MM.1S (cell line): ENCODE measurements at regions not wholly inside any gene's neighbourhood (a gene's known extent, or its start where the extent isn't known, plus 50 kb on each side); places are given as distances from the start of the nearest gene placed in this dataset.

Source experiments
- DNase-seq: peaks from one replicate; pipeline ENCODE4 v3.0.0-alpha.2; 2015
- H2AFZ ChIP-seq: fragments of 300-600 bp; sonication (generic); 2 replicates; pipeline ENCODE4 v1.6.0; 2016; ENCODE audit warnings: antibody characterized with exemption, low read length
- H3F3A ChIP-seq: fragments of 300-600 bp; sonication (generic); 2 replicates; pipeline ENCODE4 v1.6.1; 2016; ENCODE audit warnings: mild to moderate bottlenecking, antibody characterized with exemption, low read length, moderate library complexity, mixed read lengths; ENCODE audit not compliant: insufficient read depth
- H3K27ac ChIP-seq: fragments of 300-600 bp; sonication (generic); 2 replicates; pipeline ENCODE4 v1.5.1; 2016; ENCODE audit warnings: mild to moderate bottlenecking, low read length
- H3K27me3 ChIP-seq: fragments of 300-600 bp; sonication (generic); replicated peaks from 2 replicates; pipeline ENCODE4 v1.6.0; 2016; ENCODE audit warnings: low read length; ENCODE audit not compliant: insufficient read depth
- H3K36me3 ChIP-seq: fragments of 300-600 bp; sonication (generic); replicated peaks from 2 replicates; pipeline ENCODE4 v1.6.1; 2016; ENCODE audit warnings: mild to moderate bottlenecking, low read length, mixed read lengths; ENCODE audit not compliant: insufficient read depth
- H3K4me1 ChIP-seq: fragments of 300-600 bp; sonication (generic); 2 replicates; pipeline ENCODE4 v1.6.1; 2016; ENCODE audit warnings: low read length, mixed read lengths
- H3K4me2 ChIP-seq: fragments of 300-600 bp; sonication (generic); 2 replicates; pipeline ENCODE4 v1.6.0; 2016; ENCODE audit warnings: low read depth, low read length
- H3K4me3 ChIP-seq: fragments of 300-600 bp; sonication (generic); 2 replicates; pipeline ENCODE4 v1.5.1; 2016; ENCODE audit warnings: low read length, mixed read lengths
- H3K79me2 ChIP-seq: fragments of 300-600 bp; sonication (generic); 2 replicates; pipeline ENCODE4 v1.6.1; 2016; ENCODE audit warnings: mixed run types, low read length, mixed read lengths
- H3K9ac ChIP-seq: fragments of 300-600 bp; sonication (generic); 2 replicates; pipeline ENCODE4 v1.6.1; 2016; ENCODE audit warnings: low read length, mixed read lengths
- H3K9me2 ChIP-seq: fragments of 300-600 bp; sonication (generic); replicated peaks from 2 replicates; pipeline ENCODE4 v1.6.1; 2016; ENCODE audit warnings: mild to moderate bottlenecking, low read length, mixed read lengths; ENCODE audit not compliant: insufficient read depth
- H3K9me3 ChIP-seq: fragments of 300-600 bp; sonication (generic); replicated peaks from 2 replicates; pipeline ENCODE4 v1.6.1; 2016; ENCODE audit warnings: mild to moderate bottlenecking, low read length, mixed read lengths; ENCODE audit not compliant: insufficient read depth
- H4K20me1 ChIP-seq: fragments of 300-600 bp; sonication (generic); 2 replicates; pipeline ENCODE4 v1.6.1; 2016; ENCODE audit warnings: mild to moderate bottlenecking, low read length, moderate library complexity, mixed read lengths; ENCODE audit not compliant: insufficient read depth
- EZH2 ChIP-seq: fragments of 300-600 bp; sonication (generic); optimal IDR thresholded peaks from 2 replicates; pipeline ENCODE3; 2017; ENCODE audit warnings: low read depth, mild to moderate bottlenecking, antibody characterized with exemption, low read length, mixed read lengths
- EZH2phosphoT487 ChIP-seq: fragments of 300-600 bp; sonication (generic); IDR thresholded peaks from 2 replicates; pipeline ENCODE4 v1.6.1; 2018; ENCODE audit warnings: antibody characterized with exemption, low read length
- TF ChIP-seq, protein P1 (sequence below): fragments of 300-600 bp; sonication (generic); IDR thresholded peaks from 2 replicates; pipeline ENCODE4 v1.5.1; 2016; ENCODE audit warnings: antibody characterized with exemption, low read length, mixed read lengths

DNA sequence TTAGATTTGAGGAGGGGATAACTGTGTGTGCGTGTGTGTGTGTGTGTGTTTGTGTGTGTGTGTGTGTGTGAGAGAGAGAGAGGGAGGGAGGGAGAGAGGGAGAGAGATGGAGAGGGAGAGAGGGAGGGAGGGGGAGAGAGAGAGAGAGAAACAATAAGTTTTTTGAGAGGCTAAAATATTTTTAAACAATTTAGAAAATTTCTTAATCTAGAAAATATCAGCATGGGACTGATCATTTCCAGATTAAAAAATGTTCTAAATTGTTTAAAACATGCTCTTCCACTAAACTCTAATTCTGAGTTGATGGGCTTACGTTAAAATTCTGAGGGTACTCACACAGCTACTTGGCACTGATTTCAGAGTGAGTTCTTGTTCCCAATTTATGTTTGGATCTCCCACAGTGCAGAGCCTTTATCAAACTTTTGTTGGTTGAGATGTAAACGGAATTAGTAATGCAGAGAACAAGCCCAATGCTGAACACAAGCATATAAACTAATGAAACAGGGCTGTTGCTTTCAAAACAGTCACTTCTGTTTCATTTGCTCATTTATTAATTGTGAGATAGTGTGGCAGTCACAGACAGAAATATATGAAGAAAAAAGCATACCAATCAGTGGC lies 73.4 kb upstream of the RGS2 start:
- Histone ChIP-seq H3K27me3 (no peaks in the 10 kb centered on the region), H3K4me3 (no peak overlapping the region), H3K9me2 (no peaks in the 10 kb centered on the region), H3K36me3 (no peaks in the 10 kb centered on the region), H3K79me2 (no peaks in the 10 kb centered on the region), H3K4me1 (peaks cover 24% of the 10 kb centered on the region), H3K27ac (no peak overlapping the region), H3K9ac (no peak overlapping the region), H3K4me2 (no peak overlapping the region), H2AFZ (no peak overlapping the region), H4K20me1 (no peaks in the 10 kb centered on the region), H3K9me3 (no peaks in the 10 kb centered on the region), H3F3A (no peaks in the 10 kb centered on the region)
- no peak for DNase-seq
- TF ChIP-seq, protein P1, sequence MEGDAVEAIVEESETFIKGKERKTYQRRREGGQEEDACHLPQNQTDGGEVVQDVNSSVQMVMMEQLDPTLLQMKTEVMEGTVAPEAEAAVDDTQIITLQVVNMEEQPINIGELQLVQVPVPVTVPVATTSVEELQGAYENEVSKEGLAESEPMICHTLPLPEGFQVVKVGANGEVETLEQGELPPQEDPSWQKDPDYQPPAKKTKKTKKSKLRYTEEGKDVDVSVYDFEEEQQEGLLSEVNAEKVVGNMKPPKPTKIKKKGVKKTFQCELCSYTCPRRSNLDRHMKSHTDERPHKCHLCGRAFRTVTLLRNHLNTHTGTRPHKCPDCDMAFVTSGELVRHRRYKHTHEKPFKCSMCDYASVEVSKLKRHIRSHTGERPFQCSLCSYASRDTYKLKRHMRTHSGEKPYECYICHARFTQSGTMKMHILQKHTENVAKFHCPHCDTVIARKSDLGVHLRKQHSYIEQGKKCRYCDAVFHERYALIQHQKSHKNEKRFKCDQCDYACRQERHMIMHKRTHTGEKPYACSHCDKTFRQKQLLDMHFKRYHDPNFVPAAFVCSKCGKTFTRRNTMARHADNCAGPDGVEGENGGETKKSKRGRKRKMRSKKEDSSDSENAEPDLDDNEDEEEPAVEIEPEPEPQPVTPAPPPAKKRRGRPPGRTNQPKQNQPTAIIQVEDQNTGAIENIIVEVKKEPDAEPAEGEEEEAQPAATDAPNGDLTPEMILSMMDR: no peak
- TF ChIP-seq EZH2phosphoT487 (no peak), EZH2 (no peak)

DNA sequence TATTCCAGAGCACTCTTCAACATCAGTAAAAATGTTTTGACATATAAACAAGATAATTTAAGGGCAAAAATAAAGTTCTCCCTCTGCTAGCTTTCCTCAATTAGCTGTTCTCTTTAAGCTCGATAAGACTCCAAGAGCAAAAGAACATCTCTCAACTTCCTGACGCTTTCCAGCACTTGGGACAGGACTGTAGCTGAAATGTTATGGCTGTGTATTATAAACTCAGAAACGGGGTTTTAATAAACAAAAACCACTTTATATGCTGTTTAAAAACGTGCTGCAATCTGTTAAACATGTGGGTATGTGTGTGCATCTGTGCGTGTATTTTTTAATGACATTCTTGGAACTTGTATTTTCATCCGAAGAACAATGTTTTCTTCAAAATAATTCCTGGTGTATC lies 71.5 kb upstream of the RGS2 start:
- Histone ChIP-seq H3K4me1 (peaks cover 8% of the 10 kb centered on the region), H3K9ac (no peak overlapping the region), H3K9me2 (no peaks in the 10 kb centered on the region), H3K4me3 (no peak overlapping the region), H2AFZ (no peak overlapping the region), H3K79me2 (no peaks in the 10 kb centered on the region), H3K36me3 (no peaks in the 10 kb centered on the region; the same call in 1 of the 2 replicates), H3K4me2 (no peak overlapping the region), H3K27ac (no peak overlapping the region), H3K9me3 (no peaks in the 10 kb centered on the region), H3F3A (no peaks in the 10 kb centered on the region), H3K27me3 (no peaks in the 10 kb centered on the region), H4K20me1 (no peaks in the 10 kb centered on the region)
- no peak for DNase-seq
- TF ChIP-seq, protein P1: no peak
- TF ChIP-seq EZH2 (no peak), EZH2phosphoT487 (no peak)

DNA sequence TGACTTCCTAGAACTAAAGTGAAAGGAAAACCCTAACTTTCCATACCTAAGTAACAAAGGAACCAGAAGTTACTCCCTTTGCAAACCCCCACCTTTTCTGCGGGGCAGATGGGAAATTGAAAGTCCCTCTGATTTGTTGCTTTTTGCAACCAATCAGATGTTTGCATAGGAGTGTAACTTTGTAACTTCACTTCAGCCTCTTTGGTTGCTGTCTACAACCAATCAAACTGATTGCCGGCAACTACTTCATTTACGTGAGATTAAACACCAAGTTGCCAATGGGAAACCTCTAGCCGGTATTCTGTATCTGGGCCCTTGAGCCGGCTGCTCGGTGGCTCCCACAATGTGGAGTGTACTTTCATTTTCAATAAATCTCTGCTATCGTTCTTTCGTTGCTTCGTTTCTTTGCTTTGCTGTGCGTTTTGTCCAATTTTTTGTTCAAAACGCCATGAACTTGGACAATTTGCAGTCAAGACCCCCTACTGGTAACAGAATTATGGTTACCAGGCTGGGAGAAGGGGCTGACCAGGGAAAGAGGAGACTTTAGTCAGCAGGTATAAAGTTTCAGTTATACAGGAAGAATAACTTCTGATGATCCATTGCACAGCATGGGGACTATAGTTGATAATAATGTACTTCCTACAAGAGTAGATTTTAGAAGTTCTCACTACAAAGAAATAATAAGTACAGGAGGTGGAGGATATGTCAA lies 69.2 kb upstream of the RGS2 start:
- Histone ChIP-seq H3K27ac (no peak overlapping the region), H3K9me3 (no peaks in the 10 kb centered on the region), H3K4me1 (peaks cover 7% of the 10 kb centered on the region; the same call in 1 of the 2 replicates), H4K20me1 (no peaks in the 10 kb centered on the region), H3F3A (no peaks in the 10 kb centered on the region), H3K9me2 (no peaks in the 10 kb centered on the region), H3K9ac (no peak overlapping the region), H3K4me2 (no peak overlapping the region), H3K27me3 (no peaks in the 10 kb centered on the region), H3K79me2 (no peaks in the 10 kb centered on the region), H2AFZ (no peak overlapping the region), H3K4me3 (no peak overlapping the region), H3K36me3 (no peaks in the 10 kb centered on the region; the same call in 1 of the 2 replicates)
- TF ChIP-seq EZH2 (no peak), EZH2phosphoT487 (no peak)
- TF ChIP-seq, protein P1: no peak
- DNase-seq: no peak
